ENCODE measurements at regions not wholly inside any gene's neighbourhood (a gene's known extent, or its start where the extent isn't known, plus 50 kb on each side); places are given as distances from the start of the nearest gene placed in this dataset.

GRCh38 chr3:164851905-164852304, 226.4 kb downstream of the SI start:
- no peak for TF ChIP-seq CTCF (IDR thresholded peaks at IDR 0.05)
- TF ChIP-seq HOXB13 (CRISPR knock-in tag; IDR thresholded peaks at IDR 0.05; ENCODE audit: low read depth), result no peak
- no peak for TF ChIP-seq NFE2L2 (conservative IDR thresholded peaks at IDR 0.05; ENCODE audit: low read length)
- TF ChIP-seq POLR2A (IDR thresholded peaks at IDR 0.05; ENCODE audit: low read length), result no peak
- no peak for TF ChIP-seq SREBF2 (IDR thresholded peaks at IDR 0.05)
- no peak for TF ChIP-seq HOXB5 (CRISPR knock-in tag; IDR thresholded peaks at IDR 0.05)
- no peak for TF ChIP-seq PBX3 (IDR thresholded peaks at IDR 0.05)
- TF ChIP-seq RCOR1 (IDR thresholded peaks at IDR 0.05; ENCODE audit: low read depth, low read length), result no peak
- no peak for TF ChIP-seq HEYL (CRISPR knock-in tag; IDR thresholded peaks at IDR 0.05)

All from A549 (cell line).